Body of pancreas (tissue), 4 donors: ENCODE measurements at regions not wholly inside any gene's neighbourhood (a gene's known extent, or its start where the extent isn't known, plus 50 kb on each side); places are given as distances from the start of the nearest gene placed in this dataset.

Experiments used
- POLR2A ChIP-seq, 3 donors: fragments of 450-650 bp; IDR thresholded peaks; one replicate each; pipeline ENCODE4 v1.6.1; 2016; ENCODE audit warnings: antibody characterized with exemption in 3 of 3, mild to moderate bottlenecking in 2 of 3
- TF ChIP-seq, protein P1 (sequence below), 7 experiments: fragments of 450-650 bp in 4 of 7; fragments of 200-600 bp in 3 of 7; sonication (generic) in 3 of 7; IDR thresholded peaks; one replicate each; pipeline ENCODE4 v1.5.1; 2016 to 2019; ENCODE audit warnings: antibody characterized with exemption in 7 of 7

DNA sequence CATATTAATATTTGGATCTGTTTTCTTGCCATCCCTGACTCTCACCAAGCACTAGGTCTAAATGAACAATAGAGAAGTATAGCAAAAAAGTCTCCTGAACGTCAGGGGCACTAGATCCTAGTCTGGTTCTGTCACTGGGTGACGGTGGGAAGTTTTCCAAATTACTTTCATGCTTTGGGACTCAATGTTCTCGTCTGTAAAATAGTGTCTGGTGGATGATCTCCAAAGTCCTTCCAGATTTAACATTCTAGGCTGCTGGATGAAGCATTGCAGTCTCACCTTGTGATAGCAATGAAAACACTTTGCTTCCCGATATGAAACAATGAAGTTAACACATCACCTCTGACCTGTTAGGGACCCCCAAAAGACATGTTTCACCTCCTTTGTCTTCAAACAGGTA lies 199.3 kb downstream of the SEC61B start:
- TF ChIP-seq, protein P1, sequence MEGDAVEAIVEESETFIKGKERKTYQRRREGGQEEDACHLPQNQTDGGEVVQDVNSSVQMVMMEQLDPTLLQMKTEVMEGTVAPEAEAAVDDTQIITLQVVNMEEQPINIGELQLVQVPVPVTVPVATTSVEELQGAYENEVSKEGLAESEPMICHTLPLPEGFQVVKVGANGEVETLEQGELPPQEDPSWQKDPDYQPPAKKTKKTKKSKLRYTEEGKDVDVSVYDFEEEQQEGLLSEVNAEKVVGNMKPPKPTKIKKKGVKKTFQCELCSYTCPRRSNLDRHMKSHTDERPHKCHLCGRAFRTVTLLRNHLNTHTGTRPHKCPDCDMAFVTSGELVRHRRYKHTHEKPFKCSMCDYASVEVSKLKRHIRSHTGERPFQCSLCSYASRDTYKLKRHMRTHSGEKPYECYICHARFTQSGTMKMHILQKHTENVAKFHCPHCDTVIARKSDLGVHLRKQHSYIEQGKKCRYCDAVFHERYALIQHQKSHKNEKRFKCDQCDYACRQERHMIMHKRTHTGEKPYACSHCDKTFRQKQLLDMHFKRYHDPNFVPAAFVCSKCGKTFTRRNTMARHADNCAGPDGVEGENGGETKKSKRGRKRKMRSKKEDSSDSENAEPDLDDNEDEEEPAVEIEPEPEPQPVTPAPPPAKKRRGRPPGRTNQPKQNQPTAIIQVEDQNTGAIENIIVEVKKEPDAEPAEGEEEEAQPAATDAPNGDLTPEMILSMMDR (IDR thresholded peaks at IDR 0.05) = no peak
- TF ChIP-seq POLR2A (IDR thresholded peaks at IDR 0.05) = no peak
